Cerebellar nuclear complex (tissue), 1 donor: ENCODE measurements at regions not wholly inside any gene's neighbourhood (a gene's known extent, or its start where the extent isn't known, plus 50 kb on each side); places are given as distances from the start of the nearest gene placed in this dataset.
"Not testable (repeated sequence)": the region's sequence is repeated elsewhere in the genome, so short reads cannot be mapped to it uniquely, and the experiment has no call there.

Experiments
- DNase-seq, 2 experiments: peaks; one replicate each; lab custom pipeline; 2025; lab: John Stamatoyannopoulos, UW

DNA sequence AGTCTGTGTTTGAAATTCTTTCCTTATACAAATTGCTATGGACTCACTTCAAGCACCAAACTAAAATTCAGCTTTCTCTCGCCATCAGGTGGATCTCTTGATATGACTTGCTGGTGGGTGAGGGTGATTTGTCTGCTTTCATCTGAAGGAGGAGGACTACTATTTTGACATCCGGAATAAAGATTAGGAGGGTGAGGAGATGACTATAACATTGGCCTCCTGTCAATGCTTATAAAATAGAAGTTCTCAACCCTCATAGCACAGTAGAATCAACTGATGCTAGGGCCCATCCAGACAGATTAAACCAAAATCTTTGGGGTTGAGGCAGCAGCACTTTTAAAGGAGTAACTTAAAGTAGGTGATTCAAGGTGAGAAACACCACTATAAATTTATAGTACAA is 120.4 kb upstream of the DNAJC10 start:
- no peak for DNase-seq

GRCh38 chr2:182597570-182598295 is 118.3 kb upstream of the DNAJC10 start:
- DNase-seq = no peak

DNA sequence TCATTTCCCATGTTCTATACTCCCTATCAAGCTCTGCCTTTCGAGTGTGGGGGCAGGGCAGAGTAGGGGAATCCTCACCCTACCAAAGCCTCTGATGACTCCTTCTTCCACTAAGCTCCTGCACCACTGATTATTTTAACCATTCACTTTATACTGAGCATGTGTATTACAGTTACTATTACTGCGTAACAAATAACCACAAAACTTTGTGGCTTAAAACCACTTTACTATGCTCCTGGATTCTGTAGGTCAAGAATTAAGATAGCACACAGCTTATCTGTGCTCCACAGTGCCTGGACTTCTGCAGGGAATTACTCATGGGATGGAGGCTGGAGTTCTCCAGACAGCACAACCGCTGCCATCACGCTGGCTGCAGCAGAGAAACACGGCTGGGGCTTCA is 117.4 kb upstream of the DNAJC10 start:
- DNase-seq = no peak

GRCh38 chr2:182605166-182605565 is 110.9 kb upstream of the DNAJC10 start:
- no peak for DNase-seq

GRCh38 chr2:182606728-182607681 is 109.1 kb upstream of the DNAJC10 start:
- DNase-seq = no peak

DNA sequence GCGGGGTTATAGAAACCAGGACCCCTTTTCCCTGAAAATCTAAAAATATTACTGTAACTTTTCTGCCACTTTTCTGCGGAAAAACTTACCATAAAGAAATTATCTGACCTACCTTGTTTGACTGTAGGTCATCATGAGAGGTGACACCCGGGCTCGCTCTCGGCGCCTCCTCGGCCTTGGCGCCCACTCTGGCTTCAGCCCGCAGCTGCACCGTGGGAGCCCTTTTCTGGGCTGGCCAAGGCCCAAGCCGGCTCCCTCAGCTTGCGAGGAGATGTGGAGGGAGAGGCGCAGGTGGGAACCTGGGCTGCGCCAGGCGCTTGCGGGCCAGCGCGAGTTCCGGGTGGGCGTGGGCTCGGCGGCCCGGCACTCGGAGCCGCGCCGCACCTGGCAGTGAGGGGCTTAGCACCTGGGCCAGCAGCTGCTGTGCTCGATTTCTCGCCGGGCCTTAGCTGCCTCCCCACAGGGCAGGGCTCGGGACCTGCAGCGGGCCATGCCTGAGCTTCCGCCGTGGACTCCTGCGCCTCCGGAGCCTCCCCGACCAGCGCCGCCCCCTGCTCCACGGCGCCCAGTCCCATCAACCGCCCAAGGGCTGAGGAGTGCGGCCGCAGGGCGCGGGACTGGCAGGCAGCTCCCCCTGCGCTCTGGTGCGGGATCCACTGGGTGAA is 107.7 kb upstream of the DNAJC10 start:
- no peak for DNase-seq

- not testable (repeated sequence) for DNase-seq
These were observed 107.1 kb upstream of the DNAJC10 start for GRCh38 chr2:182609005-182609404.

- no peak for DNase-seq
These were observed 105.8 kb upstream of the DNAJC10 start for GRCh38 chr2:182610231-182610630.

- no peak for DNase-seq
These were observed 105.0 kb upstream of the DNAJC10 start for GRCh38 chr2:182611009-182611408.

- no peak for DNase-seq
These were observed 101.0 kb upstream of the DNAJC10 start for GRCh38 chr2:182615036-182615435.

DNA sequence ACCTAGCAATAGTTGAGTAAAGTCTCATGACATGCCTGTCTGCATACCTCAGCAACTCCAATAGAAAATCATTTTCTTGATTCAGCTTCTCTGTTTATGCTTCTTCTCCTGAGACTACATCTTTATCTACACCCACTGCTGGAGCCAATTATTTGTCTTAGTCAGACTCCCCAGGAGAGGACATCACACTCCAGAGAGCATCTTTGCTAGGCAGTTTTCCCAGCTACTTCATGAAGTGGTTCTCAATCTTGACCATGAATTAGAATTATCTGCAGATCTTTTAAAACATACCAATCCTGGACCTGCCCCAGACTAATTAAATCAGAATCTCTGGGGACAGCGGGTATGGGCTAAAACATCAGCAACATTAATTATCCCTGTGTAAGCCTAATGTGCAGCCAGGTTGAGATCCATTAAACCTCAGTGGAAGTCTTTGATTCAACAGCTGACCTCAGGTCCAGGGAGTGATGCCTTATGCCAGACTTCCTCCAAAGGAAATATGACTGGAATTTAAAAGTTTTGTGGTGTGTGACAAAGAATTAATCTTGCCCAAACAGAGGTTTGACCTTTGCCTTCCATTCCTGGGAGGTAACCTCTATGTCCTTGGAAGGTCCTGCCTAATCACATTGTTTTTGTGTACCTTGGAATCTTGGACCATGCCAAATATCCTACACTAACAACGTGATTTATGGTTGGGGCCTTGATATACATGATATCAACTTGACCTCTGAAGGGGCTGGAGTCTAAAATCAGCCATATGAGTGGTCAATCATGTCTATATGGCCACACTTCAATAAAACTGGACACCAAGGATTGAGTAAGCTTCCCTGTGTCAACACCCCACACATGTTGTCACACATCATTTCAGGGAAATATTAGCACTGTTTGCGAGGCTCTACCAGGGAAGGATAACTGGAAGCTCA is 99.3 kb upstream of the DNAJC10 start:
- DNase-seq = no peak

- no peak for DNase-seq
These were observed 97.4 kb upstream of the DNAJC10 start for GRCh38 chr2:182618672-182619079.

- DNase-seq = no peak
These were observed 96.8 kb upstream of the DNAJC10 start for GRCh38 chr2:182619276-182619675.

GRCh38 chr2:182621191-182621590 is 94.9 kb upstream of the DNAJC10 start:
- DNase-seq = no peak

DNA sequence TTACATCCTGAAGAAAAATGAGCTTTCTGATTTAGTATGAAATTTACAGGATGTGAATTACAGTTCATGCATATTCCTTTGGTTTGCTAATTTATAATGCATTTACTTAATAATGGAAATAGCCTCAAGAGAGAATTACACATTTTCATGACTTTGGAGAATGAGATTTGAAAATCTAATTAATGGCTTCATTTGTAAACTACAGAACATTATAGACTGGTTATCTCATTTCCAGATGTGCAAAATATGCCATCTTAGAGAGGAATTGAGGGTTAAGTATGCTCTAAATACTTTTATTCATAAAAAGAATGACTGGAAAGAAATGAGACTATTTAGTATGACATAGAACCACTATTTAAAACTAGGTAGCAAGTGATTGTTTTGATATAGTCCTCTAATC is 94.2 kb upstream of the DNAJC10 start:
- no peak for DNase-seq

DNA sequence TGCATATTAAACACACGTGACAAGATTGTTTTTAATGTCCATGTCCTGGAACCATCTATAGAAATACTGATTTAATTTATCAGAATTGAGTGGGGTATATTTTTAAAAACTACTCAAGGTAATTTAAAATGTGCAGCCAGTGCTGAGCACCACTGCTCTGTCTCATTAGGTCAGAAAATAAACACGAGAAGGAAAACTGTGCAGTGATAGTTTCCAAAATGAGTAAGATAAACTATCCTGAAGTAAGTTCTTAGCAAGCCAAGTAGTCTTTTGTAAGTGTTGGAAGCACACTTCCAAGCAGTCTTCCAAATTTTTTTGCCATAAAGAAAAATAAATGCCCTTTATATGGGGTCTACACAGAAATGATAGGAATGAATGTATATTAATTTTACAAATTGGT is 93.8 kb upstream of the DNAJC10 start:
- DNase-seq = no peak

DNA sequence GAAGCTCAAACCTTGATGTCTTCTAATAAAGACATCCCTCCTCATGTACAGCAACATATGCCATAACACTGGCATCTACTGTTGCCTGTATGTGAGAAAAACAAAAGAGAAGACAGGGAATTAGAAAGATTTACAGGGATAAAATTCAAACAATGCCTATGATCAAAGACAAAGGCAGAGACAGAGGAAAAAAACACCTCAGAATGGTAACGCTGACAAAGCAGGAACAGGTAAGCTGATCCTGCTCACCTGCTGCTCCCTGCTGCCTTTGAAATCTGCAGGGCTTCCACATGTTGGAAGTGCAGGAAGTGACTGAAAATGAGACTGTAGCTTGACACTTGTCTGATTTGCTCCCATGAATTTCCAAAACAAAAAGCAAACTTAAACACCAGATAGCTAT is 90.2 kb upstream of the DNAJC10 start:
- peak in 1 of 2 experiments; percentile 29 for DNase-seq

DNA sequence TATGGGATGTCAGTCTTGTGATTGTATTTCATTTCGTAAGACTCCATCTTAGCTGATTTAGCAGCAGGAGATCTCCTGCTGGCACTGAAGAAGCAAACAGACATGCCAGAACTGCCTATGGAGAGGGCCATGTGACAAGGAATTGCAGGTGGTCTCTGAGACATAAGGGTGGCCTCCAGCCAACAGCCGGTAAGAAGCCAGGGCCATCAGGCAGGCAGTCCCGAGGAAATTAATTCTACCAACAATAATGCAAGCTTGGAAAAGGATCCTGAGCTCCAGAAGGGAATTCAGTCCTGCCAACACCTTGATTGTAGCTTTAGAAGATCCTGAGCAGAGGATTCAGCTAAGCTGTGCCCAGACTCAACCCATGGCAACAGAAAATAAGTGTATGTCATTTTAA is 87.1 kb upstream of the DNAJC10 start:
- peak; percentile 87 to 88 for DNase-seq

DNA sequence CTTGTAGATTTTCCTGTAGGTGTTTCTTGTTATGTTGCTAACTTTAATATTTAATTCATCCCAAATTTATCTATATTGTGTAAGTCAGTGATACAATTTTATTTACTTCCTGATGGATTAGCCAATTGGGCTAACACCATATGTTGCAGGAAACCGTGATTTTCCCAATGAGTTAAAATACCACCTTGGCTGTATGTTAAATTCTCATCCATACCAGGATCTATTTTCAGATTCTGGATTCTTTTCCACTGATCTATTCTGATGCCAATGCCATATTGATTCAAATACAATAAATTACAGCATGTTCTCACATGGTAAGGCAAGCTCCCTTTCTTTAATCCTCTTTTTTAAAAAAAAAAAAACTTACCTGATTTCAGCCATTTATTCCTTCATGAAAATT is 85.8 kb upstream of the DNAJC10 start:
- no peak for DNase-seq

DNA sequence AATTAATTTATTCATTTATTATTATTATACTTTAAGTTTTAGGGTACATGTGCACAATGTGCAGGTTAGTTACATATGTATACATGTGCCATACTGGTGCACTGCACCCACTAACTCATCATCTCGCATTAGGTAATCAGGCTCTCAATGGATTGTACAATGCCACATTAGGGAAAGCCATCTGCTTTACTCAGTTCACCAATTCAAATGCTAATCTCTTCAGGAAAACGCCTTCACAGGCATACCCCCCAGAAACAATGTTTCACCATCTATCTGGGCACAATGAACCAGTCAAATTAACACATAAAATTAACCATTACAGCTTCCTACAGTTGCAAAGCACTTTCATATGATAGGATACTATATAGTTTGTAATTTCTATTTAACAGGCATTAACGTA is 84.8 kb upstream of the DNAJC10 start:
- DNase-seq = no peak

DNA sequence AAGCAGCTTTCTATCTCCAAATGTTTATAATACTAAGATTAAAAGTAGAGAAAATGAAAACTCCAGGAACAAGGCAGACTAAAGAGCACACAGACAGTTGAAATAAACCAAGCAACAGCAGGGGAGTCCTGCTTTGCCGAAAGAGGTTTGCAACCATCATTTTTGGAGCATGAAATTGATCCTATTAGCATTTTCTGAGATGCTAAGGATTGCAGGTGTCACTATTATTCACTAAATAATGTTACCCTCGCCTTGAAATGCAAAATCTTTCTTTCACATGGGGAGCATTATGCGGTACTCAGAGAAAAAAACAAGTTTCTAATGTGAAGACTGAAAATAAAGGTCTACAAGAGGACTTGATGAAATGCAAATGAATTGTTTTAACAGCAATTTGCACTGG is 81.7 kb upstream of the DNAJC10 start:
- DNase-seq = no peak

DNA sequence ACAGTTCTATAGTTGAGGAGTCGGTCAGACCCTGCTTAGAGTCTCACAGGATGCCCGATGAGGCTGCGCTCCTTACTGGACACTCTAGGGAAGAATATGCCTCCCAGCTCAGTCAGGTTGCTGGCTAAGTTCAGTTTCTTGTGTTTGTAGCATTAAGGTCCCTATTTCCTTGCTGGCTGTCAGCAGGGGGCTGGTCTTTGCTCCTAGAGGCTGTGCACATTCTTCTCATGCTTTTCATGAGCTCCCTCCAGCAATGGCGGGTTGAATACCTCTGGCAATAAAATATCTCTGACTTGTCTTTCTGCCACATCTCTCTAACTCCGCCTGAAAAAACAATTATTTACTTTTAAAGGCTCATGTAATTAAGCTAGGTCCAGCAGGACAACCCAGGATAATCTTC is 79.4 kb upstream of the DNAJC10 start:
- DNase-seq = no peak
